ENCODE measurements at regions not wholly inside any gene's neighbourhood (a gene's known extent, or its start where the extent isn't known, plus 50 kb on each side); places are given as distances from the start of the nearest gene placed in this dataset.

DNA sequence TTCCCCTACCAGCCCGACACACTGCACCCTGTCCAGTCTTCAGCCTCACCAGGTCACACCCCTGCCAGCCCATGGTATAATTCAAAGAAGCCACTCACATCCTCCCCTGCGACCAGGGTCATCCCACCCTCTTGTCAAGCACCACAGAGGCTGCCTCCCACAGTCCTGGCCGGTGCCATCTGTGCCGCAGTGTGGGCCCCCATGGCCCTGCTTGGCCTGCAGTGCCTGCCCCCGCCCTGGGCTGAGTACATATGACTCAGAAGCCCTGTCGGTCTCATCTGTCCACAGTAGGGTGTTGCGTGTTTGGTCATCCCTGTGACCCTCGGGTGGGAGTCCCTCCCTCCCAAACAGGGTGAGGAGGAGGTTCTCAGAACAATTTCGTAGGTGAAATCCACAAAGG, 190.8 kb upstream of the AJAP1 start:
- no peak overlapping the region for H3K27ac ChIP-seq
- no peak for TF ChIP-seq CTCF (conservative IDR thresholded peaks at IDR 0.05)

DNA sequence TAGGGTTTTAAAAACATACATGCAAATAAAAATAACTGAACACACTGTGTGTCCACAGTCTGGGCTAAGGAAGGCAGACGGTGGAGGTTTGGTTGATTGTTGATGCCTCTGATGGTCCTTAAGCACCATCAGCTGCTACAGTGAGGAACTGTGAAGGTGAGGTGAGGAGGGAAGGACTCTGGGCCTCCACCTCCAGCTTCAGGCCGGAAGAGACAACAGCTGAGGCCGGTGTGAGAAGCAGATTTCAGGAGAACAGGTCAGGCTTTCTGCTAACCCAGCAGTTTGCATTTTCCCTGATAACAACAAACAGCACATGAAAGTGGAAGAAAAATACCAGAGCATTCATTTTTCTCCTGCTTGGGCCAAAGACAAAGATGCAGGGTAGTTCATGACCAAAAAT, 189.9 kb upstream of the AJAP1 start:
- TF ChIP-seq CTCF (conservative IDR thresholded peaks at IDR 0.05) = no peak

DNA sequence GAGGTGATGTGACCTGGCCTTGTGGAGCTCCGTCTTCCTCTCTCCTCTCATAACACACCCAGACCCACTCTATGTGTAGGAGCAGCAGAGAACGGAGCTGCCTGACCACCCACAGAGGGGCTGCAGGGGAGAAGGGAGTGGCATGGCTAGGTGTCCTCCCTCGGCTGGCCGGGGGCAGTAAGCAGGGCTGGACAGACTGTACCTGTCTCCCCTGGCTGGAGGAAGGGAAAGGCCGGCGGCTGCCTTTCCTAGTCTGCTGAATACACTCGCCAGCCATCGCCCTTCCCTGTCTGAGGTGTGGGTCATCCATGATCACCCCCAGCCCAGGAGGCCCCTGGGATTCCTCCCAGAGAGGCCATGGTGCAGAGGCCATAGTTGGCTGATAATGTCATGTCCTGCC, 187.2 kb upstream of the AJAP1 start:
- no peak for TF ChIP-seq CTCF (conservative IDR thresholded peaks at IDR 0.05)
- no peak overlapping the region for H3K27ac ChIP-seq

More for the DNA sequence above, 189.9 kb upstream of the AJAP1 start:
- H3K27ac ChIP-seq = no peak overlapping the region

DNA sequence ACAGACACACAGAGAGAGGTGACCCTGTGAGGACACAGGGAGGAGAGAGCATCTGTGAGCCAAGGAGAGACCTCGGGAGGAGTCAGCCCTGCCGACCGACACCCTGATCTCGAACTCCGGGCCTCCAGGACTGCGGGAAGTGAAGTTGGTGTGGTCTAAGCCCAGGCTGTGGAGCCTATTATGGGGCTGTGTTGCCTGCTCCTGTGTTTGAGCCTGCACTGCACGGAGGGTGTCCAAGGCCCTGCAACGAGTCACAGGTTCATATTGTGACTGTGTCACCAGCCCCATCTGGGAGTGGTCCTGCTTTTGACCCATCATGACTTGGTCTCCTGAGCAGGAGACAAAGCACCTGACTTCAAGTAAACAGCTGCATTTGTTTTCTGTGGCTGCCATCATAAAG, 186.0 kb upstream of the AJAP1 start:
- H3K27ac ChIP-seq = no peak overlapping the region
- no peak for TF ChIP-seq CTCF (conservative IDR thresholded peaks at IDR 0.05)

DNA sequence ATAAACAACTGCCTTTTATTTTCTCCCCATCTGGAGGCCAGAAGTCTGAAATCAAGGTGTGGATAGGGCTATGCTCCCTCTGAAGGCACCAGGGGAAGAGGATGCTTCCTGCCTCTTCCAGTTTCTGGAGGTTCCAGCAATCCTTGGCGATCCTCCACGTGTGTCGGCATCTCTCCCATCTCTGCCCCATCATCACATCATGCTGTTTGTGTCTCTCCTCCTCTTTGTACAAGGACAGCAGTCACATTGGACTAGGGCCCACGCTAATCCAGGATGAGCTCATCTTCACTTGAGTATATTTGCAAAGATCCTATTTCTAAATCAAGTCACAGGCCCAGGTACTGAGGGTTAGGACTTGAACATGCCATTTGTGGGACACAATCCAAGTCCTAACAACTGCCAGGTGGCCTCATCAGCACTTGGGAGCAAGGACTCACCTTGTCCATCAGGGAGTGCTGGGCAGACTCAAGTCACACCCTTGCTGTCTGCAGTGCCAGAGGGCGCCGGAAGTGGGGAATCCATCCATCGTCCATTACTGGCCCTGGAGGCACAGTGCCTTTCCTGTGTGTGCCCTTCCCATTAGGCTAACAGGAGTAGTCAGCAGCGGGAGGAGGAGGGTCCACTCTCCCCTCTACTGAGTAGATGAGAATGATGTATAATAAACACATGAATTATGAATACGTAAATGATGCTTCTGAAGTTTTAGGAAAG, 185.4 kb upstream of the AJAP1 start:
- H3K27ac ChIP-seq = no peak overlapping the region
- TF ChIP-seq CTCF (conservative IDR thresholded peaks at IDR 0.05) = no peak

GRCh38 chr1:4476394-4476793, 178.0 kb upstream of the AJAP1 start:
- no peak for TF ChIP-seq CTCF (conservative IDR thresholded peaks at IDR 0.05)
- H3K27ac ChIP-seq = no peak overlapping the region

DNA sequence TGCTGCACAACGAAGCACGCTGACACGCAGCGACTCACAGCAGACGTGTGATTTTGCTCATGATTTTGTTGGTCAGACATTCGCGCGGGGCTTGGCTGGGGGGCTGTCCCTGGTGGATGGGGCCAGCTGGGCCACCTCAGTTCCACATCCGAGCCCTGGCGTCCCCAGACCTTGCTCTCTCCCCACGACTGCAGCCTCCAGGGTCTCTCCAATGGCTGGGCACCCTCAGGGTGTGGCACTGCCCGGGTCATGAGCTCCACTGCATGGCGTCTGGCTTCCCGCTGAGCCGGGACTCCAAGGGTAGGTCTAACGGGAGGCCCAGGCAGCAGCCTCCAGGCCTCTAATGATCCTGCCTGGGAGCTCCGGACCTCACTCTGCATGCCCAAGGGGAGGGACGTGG, 173.0 kb upstream of the AJAP1 start:
- TF ChIP-seq CTCF (conservative IDR thresholded peaks at IDR 0.05) = no peak
- H3K27ac ChIP-seq = no peak overlapping the region

Measured in VCaP (cell line).